GM12891 (cell line): ENCODE measurements at regions not wholly inside any gene's neighbourhood (a gene's known extent, or its start where the extent isn't known, plus 50 kb on each side); places are given as distances from the start of the nearest gene placed in this dataset.

Experiments
- DNase-seq: peaks from one replicate; pipeline ENCODE4 v3.0.0; 2011; ENCODE audit warnings: low spot score; ENCODE audit not compliant: insufficient read length
- FAIRE-seq: peaks from 2 replicates; lab custom pipeline; 2011; peaks lifted over from hg19 to GRCh38; lab: Jason Lieb, UNC
- PAX5 ChIP-seq: IDR thresholded peaks from 2 replicates; pipeline ENCODE4 v1.6.1; 2011; ENCODE audit warnings: low read length, moderate library complexity, mild to moderate bottlenecking; ENCODE audit not compliant: insufficient read depth, severe bottlenecking
- POLR2A ChIP-seq: IDR thresholded peaks from 2 replicates; pipeline ENCODE4 v1.6.1; 2011; ENCODE audit warnings: low read depth, low read length, control low read depth
- POLR2AphosphoS5 ChIP-seq: IDR thresholded peaks from 2 replicates; pipeline ENCODE4 v1.6.1; 2011; ENCODE audit warnings: low read depth, low read length, control low read depth
- POU2F2 ChIP-seq: IDR thresholded peaks from 2 replicates; pipeline ENCODE4 v1.6.1; 2011; ENCODE audit warnings: low read depth, mild to moderate bottlenecking, control low read depth, low read length, moderate library complexity
- SPI1 ChIP-seq: IDR thresholded peaks from 2 replicates; pipeline ENCODE4 v1.6.1; 2011; ENCODE audit warnings: low read depth, low read length, control low read depth
- TAF1 ChIP-seq: IDR thresholded peaks from 2 replicates; pipeline ENCODE4 v1.6.1; 2011; ENCODE audit warnings: low read depth, low read length, control low read depth

DNA sequence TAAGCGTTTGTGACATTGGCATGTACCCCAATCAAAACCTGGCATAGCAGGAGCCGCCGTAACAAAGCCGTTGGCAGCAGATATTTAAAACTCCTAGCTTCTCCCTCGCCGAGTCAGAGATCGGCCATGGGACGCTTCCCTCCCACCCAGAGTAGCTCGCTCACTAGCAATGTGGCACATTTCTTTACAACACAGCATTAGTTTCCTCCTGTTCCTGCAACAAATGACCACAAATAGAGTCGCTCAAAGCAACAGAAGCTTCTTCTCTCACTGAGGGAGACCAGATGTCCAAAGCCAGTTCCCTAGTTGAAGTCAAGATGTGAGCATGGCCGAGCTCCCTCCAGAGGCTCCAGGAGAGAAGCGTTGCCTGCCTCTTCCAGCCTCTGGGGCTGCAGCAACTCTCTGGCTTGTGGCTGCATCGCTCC is 106.7 kb downstream of the RBFOX3 start:
- DNase-seq, result no peak
- no peak for FAIRE-seq
- TF ChIP-seq PAX5 (no peak), SPI1 (no peak), TAF1 (no peak), POU2F2 (no peak), POLR2AphosphoS5 (no peak), POLR2A (no peak)

DNA sequence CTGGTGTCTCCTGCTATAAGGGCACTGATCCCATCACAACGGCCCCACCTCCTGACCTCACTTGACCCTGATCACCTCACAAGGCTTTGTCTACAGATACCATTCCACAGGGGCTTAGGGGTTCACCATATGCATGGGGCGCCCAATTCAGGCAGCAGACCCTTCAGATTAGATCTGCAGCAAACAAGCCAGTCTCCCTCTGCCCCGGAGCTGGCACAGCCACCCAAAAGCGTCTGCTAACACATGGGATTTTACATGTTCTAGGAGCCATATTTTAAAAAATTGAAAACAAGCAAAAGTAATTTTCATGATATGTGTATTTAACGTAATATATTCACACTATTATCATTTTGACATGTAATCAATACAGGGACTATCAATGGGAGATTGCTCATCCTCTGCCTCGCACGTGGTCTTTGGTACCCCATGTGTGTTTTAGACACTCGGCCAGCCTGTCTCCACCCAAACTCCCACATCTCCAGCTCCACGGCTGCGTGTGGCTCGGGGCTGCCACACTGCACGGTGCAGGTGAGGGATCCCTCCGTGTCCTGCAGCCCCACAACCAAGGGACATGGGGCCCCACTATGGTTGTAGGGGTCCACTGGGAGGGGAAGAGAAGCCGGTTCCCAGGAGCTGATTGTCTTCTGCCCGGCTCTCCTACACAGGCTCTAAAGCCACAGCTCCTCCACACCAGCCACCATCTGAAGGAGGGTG is 107.6 kb downstream of the RBFOX3 start:
- FAIRE-seq (no peak), DNase-seq (no peak)
- no peak for TF ChIP-seq TAF1
- no peak for TF ChIP-seq POLR2A
- no peak for TF ChIP-seq POU2F2
- no peak for TF ChIP-seq PAX5
- TF ChIP-seq POLR2AphosphoS5, result no peak
- no peak for TF ChIP-seq SPI1

DNA sequence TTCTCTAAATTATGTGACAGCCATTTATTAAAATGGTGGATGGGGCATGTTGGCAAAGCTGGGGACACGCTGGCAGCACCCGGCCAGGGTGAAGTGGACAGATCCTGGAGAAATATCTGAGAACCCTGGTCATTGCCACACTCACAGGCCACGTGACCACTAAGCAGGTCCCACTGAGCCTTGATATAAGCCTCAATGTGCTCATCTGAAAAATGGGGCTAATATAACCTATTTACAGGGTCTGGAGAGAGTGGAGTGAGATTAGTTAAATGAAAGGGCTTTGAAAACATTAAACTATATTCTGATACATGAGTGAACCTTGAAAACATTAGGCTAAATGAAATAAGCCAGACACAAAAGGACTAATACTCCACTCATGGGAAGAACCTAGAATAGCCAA is 108.9 kb downstream of the RBFOX3 start:
- FAIRE-seq (no peak), DNase-seq (no peak)
- TF ChIP-seq PAX5, result no peak
- no peak for TF ChIP-seq POLR2AphosphoS5

DNA sequence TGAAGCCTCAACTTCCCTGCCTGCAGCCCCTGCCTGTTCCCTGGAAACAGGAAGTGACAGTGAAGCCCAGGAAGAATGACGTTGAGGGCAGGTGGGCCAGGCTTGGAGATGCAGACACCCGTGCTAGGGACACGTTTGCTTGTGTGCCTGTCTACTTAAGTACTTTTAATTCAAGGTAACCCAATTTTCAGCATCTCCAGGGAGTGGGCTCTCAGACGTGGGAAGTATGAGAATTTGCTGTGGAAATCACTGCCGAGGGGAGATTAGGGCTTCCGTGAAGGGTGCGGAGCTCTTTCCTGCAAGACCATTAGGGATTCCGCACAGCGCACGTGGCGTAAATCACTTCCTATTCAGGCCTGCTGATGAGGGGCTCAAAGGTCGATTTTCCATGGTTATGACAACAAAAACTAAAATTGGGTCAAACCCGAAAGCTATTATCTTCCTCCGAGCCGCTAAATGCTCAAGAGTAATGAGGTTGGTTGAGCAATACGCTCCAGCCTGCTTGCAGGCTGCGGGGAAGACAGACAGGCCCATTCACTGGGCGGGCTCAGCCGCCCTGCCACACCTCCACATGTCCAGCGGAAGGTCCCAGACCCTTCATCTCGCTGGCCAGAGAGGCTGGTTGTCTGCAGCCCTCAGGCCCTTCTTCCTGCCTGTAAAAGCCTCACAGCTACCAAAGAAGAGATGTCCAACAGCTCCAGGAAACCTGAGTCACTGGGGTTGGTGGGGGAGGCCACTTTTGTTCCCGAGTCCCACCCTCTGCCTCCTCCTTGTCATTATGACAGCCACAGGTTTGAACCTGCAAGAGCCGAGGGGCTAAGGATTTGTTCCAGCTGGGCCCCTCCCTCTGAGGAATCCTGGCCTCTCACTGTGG is 109.9 kb downstream of the RBFOX3 start:
- FAIRE-seq (no peak), DNase-seq (no peak)
- TF ChIP-seq POLR2AphosphoS5 (no peak), TAF1 (no peak), POLR2A (no peak), POU2F2 (no peak), PAX5 (no peak), SPI1 (no peak)

DNA sequence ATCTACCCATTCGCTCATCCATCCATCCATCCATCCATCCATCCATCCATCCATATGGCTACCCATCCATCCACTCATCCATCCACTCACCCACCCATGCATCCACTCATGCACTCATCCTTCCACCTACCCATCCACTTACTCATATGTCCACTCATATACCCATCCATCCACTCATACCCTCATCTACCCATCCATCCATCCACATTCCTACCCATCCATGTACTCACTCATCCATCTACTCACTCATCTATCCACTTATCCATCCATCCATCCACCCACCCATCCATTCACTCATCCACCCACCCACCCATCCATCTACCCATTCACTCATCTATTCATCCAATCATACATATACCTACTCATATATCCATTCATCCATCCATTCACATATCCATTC is 112.0 kb downstream of the RBFOX3 start:
- TF ChIP-seq POLR2A (no peak), POU2F2 (no peak), SPI1 (no peak), PAX5 (no peak)
- DNase-seq (no peak), FAIRE-seq (no peak)

DNA sequence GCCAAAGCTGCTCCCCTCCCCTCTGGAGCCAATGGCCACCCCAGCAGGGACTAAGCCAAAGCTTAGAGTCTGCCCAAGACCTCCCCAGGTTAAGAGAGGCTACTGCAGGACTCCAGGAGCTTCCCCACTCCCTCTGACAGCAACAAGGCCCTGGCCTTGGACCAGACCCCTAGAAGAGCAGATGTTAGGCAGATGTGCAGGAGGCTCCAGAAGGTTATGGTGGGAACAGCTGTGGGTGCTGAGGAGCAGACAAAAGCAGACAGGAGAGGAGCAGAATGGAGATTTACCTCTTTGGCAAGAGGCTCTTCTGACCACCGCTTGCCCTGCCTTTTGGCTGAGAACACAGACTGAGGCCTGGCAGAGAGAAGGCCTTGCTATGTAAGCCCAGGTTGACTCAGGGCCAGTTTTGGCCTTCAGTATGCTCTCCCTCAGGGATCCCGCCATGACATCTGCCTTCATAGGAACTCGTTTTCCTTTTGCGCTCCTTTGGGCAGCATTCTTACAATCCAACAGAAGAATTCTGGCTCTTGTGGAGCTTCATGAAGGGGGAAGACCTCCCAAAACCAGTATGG is 113.0 kb downstream of the RBFOX3 start:
- DNase-seq (no peak), FAIRE-seq (no peak)
- no peak for TF ChIP-seq SPI1
- TF ChIP-seq POLR2A, result no peak
- no peak for TF ChIP-seq POU2F2
- no peak for TF ChIP-seq TAF1
- TF ChIP-seq POLR2AphosphoS5, result no peak

DNA sequence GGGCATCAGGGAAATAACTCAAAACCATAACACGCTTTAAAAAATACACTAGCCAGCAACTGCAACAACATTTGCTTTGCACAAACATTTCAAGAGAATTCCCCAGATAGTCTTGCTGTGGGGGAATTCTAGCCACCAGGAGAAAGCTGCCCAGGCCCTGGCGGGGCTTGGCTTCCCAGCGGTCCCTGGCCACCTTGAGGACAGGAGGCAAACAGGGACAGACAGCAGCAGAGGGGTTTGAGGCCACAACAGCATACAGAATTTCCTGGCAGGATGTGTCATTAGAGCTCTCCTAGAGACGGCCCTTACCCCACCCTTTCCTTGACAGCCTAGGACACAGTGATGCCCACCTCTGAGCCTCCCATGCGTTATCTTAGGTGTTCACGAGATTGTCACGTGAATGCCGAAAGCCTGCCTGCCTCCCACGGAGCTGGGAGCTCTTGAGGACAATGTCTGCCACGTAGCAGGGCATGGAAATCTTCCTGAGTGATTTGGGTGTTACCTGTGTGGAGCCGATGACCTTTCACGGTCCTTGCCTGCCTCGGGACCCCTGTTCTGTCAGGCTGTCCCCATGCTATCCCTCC is 114.3 kb downstream of the RBFOX3 start:
- no peak for TF ChIP-seq POLR2AphosphoS5
- TF ChIP-seq POU2F2, result no peak
- no peak for TF ChIP-seq PAX5
- no peak for TF ChIP-seq SPI1
- no peak for TF ChIP-seq TAF1
- no peak for TF ChIP-seq POLR2A

DNA sequence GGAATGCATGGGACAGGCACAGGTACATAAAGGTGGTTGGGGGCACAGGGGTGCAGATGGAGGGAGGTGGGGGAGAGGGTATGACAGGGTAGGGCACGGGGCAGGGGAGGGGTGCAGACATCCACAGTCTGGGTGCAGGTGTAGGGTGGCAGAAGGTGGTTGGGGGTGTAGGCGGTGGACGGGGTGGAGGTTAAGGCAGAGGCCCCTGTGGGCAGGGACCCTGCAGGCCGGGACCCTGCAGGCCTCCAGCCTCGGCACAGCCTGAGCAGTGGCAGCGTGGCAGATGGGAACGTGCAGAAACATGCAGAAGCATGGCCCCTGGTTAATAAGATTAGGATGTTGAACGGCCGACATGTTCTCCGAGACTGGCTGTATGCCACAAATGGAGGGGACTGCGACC is 115.2 kb downstream of the RBFOX3 start:
- TF ChIP-seq POLR2AphosphoS5 (no peak), POU2F2 (no peak), PAX5 (no peak), SPI1 (no peak)
- FAIRE-seq (no peak), DNase-seq (no peak)

More for the DNA sequence above, 114.3 kb downstream of the RBFOX3 start:
- FAIRE-seq, result no peak
- no peak for DNase-seq

DNA sequence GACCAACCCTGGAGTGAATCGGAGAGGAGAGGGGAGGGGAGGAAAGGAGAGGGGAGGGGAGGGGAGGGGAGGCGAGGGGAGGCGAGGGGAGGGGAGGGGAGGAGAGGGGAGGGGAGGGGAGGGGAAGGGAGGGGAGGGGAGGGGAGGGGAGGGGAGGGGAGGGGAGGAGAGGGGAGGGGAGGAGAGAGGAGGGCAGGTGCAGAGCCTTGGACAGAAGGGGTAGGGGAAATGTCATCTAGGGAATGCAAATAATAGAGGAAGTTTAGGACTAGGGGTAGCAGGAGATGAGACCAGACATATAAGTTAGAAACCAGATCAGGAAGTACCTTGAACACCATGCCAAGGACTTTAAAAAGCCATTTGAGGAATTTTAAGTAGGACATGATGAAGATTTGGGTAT is 119.8 kb downstream of the RBFOX3 start:
- no peak for TF ChIP-seq TAF1
- no peak for TF ChIP-seq POLR2A
- no peak for TF ChIP-seq POLR2AphosphoS5
- no peak for TF ChIP-seq POU2F2
- TF ChIP-seq SPI1, result no peak
- TF ChIP-seq PAX5, result no peak
- FAIRE-seq, result no peak

More for the DNA sequence above, 119.8 kb downstream of the RBFOX3 start:
- no peak for DNase-seq
